K562 (cell line): ENCODE measurements at regions not wholly inside any gene's neighbourhood (a gene's known extent, or its start where the extent isn't known, plus 50 kb on each side); places are given as distances from the start of the nearest gene placed in this dataset.

Experiments used
- ATAC-seq: fragments of 200-7000 bp; cut with Tn5 transposase; 3 replicates; pipeline ENCODE4 v1.9.1; 2020; ENCODE audit warnings: moderate library complexity
- BruUV-seq: library from RNA; stranded (reverse); fragments of 400-500 nt; replicated peaks from 2 replicates; lab custom pipeline; 2021; lab: Mats Ljungman, UMichigan
- CTCF ChIA-PET: fragments of 300-600 bp; formaldehyde crosslinking; extraction: SDS; loops from one replicate; lab custom pipeline; 2021; ENCODE audit warnings: low intra/inter-chr PET ratio; lab: Yijun Ruan, JAX
- POLR2A ChIA-PET: fragments of 300-600, 350-650 bp; sonication (Branson Sonifier 250); formaldehyde crosslinking; extraction: SDS; loops from one replicate; lab custom pipeline; 2021; ENCODE audit warnings: antibody characterized with exemption, inconsistent platforms; lab: Yijun Ruan, JAX
- DNase-seq, 4 experiments: peaks; one replicate each; pipeline versions ENCODE4 v3.0.0 to v3.0.0-alpha.2; 2011 to 2018; ENCODE audit warnings: low spot score in 3 of 4, mixed read lengths in 3 of 4; ENCODE audit errors: extremely low read depth in 1 of 4
- FAIRE-seq: peaks from 2 replicates; lab custom pipeline; 2011; peaks lifted over from hg19 to GRCh38; lab: Jason Lieb, UNC
- H2AFZ ChIP-seq: 2 replicates; pipeline ENCODE4 v1.6.0; 2011; ENCODE audit warnings: low read depth, low read length, control low read depth, inconsistent platforms
- H3K27ac ChIP-seq: fragments of 200-600 bp; 3 replicates; pipeline ENCODE4 v1.8.0; 2011; ENCODE audit warnings: low read depth, mild to moderate bottlenecking, control low read depth, inconsistent platforms, low read length, moderate library complexity, mixed read lengths; ENCODE audit errors: extremely low read depth
- H3K27me3 ChIP-seq, 2 experiments: fragments of 300-600 bp in 1 of 2; 2 replicates in 1 of 2; 3 replicates in 1 of 2; pipeline versions ENCODE4 v1.6.0 to v1.8.0; 2011; ENCODE audit warnings: inconsistent platforms in 2 of 2, low read length in 2 of 2, mild to moderate bottlenecking in 1 of 2, mixed read lengths in 1 of 2, moderate library complexity in 1 of 2; ENCODE audit not compliant: control insufficient read depth in 2 of 2, insufficient read depth in 2 of 2
- H3K36me3 ChIP-seq: fragments of 300-600 bp; 3 replicates; pipeline ENCODE4 v1.8.0; 2011; ENCODE audit warnings: mild to moderate bottlenecking, low read length, inconsistent platforms; ENCODE audit not compliant: control insufficient read depth, insufficient read depth
- H3K4me1 ChIP-seq, 2 experiments: fragments of 200-600 bp in 1 of 2; replicated peaks in 1 of 2; 2 replicates in 1 of 2; 3 replicates in 1 of 2; pipeline versions ENCODE4 v1.5.1 to v1.8.0; 2011; ENCODE audit warnings: inconsistent platforms in 2 of 2, low read length in 2 of 2, mild to moderate bottlenecking in 1 of 2, mixed read lengths in 1 of 2, moderate library complexity in 1 of 2; ENCODE audit not compliant: control insufficient read depth in 2 of 2, insufficient read depth in 2 of 2
- H3K4me2 ChIP-seq: 2 replicates; pipeline ENCODE4 v1.6.1; 2011; ENCODE audit warnings: low read length, control low read depth, inconsistent platforms, mixed read lengths; ENCODE audit not compliant: insufficient read depth
- H3K4me3 ChIP-seq: fragments of 200-600 bp; sonication (generic), shearing (Covaris generic); 2 replicates; pipeline ENCODE4 v1.5.1; 2016; ENCODE audit warnings: control low read depth, inconsistent platforms
- H3K79me2 ChIP-seq: fragments of 200-600 bp; 3 replicates; pipeline ENCODE4 v1.8.0; 2011; ENCODE audit warnings: low read length, inconsistent platforms; ENCODE audit not compliant: control insufficient read depth, insufficient read depth
- H3K9ac ChIP-seq, 2 experiments: 2 replicates each; pipeline versions ENCODE4 v1.6.0 to v1.6.1; 2011; ENCODE audit warnings: low read depth in 2 of 2, low read length in 2 of 2, control low read depth in 1 of 2, inconsistent platforms in 1 of 2, mild to moderate bottlenecking in 1 of 2, mixed read lengths in 1 of 2; ENCODE audit not compliant: insufficient read depth in 1 of 2
- H3K9me1 ChIP-seq: one replicate; pipeline ENCODE4 v1.6.0; 2011; ENCODE audit warnings: inconsistent platforms, mild to moderate bottlenecking, low read length, moderate library complexity; ENCODE audit not compliant: control insufficient read depth, insufficient read depth
- H3K9me3 ChIP-seq: replicated peaks from 2 replicates; pipeline ENCODE4 v1.5.1; 2011; ENCODE audit warnings: low read depth, low read length, inconsistent platforms; ENCODE audit not compliant: control insufficient read depth, insufficient read depth
- H4K20me1 ChIP-seq: replicated peaks from 2 replicates; pipeline ENCODE4 v1.6.1; 2011; ENCODE audit warnings: low read length, inconsistent platforms, mixed read lengths; ENCODE audit not compliant: control insufficient read depth, insufficient read depth
- E4F1 ChIP-seq: fragments of 250-450 bp; sonication (Bioruptor Pico); IDR thresholded peaks from 2 replicates; pipeline ENCODE4 v1.5.0; 2021; ENCODE audit warnings: mild to moderate bottlenecking, borderline replicate concordance
- FOXP1 ChIP-seq: sonication (generic); formaldehyde crosslinking; IDR thresholded peaks from 2 replicates; pipeline ENCODE4 v1.8.0; 2022; ENCODE audit warnings: mild to moderate bottlenecking, missing genetic modification reagents
- KAT2B ChIP-seq: IDR thresholded peaks from one replicate; pipeline ENCODE4 v1.6.1; 2012; ENCODE audit warnings: low read depth, mild to moderate bottlenecking, control low read depth, inconsistent platforms, low read length, moderate library complexity
- LCOR ChIP-seq: sonication (generic); formaldehyde crosslinking; IDR thresholded peaks from 2 replicates; pipeline ENCODE4 v1.8.0; 2022; ENCODE audit warnings: mild to moderate bottlenecking, missing genetic modification reagents
- PREB ChIP-seq: sonication (generic); formaldehyde crosslinking; IDR thresholded peaks from 2 replicates; pipeline ENCODE4 v1.8.1; 2023; ENCODE audit warnings: mild to moderate bottlenecking, missing genetic modification reagents
- RHOXF2B ChIP-seq: fragments of 250-450 bp; sonication (Bioruptor Pico); conservative IDR thresholded peaks from 2 replicates; pipeline ENCODE4 v1.5.1; 2021
- SMARCA4 ChIP-seq: fragments of 450-650 bp; IDR thresholded peaks from 2 replicates; pipeline ENCODE4 v1.6.1; 2016
- ZKSCAN3 ChIP-seq: fragments of 250-450 bp; sonication (Bioruptor Pico); IDR thresholded peaks from 2 replicates; pipeline ENCODE4 v1.4.0; 2020
- ZNF165 ChIP-seq: fragments of 250-450 bp; sonication (Bioruptor Pico); IDR thresholded peaks from 2 replicates; pipeline ENCODE4 v1.4.0; 2020; ENCODE audit warnings: borderline replicate concordance
- WGBS: fragments of 100-300 bp; shearing (Covaris generic); methylation state at CpG from one replicate; pipeline ENCODE4 v1.1.6; 2016; ENCODE audit warnings: low coverage, mixed read lengths; ENCODE audit not compliant: insufficient coverage; ENCODE audit errors: missing lambda C conversion rate; 5-methylcytosine and 5-hydroxymethylcytosine counted together
- in situ Hi-C: fragments of 300-500 bp; cut with MboI; formaldehyde crosslinking; loops from 4 replicates; pipeline ENCODE4 v1.15.0; 2018; ENCODE audit warnings: inconsistent platforms, mixed read lengths
- intact Hi-C: fragments of 100-400 bp; cut with micrococcal nuclease; formaldehyde crosslinking; loops from 2 replicates; pipeline ENCODE4 v1.14.2; 2022

GRCh38 chr14:61627612-61628011 is 67.7 kb upstream of the HIF1A start:
- Histone ChIP-seq H3K4me2 (no peak overlapping the region), H3K4me3 (no peak overlapping the region), H3K9ac (no peak overlapping the region), H3K9me1 (no peaks in the 10 kb centered on the region), H3K9me3 (no peaks in the 10 kb centered on the region), H3K27ac (no peak overlapping the region), H3K4me1 (no peaks in the 10 kb centered on the region), H4K20me1 (no peaks in the 10 kb centered on the region), H3K27me3 (no peaks in the 10 kb centered on the region; a peak in 1 of 5 replicates), H3K36me3 (no peaks in the 10 kb centered on the region), H3K79me2 (no peaks in the 10 kb centered on the region), H2AFZ (no peak overlapping the region)
- CTCF ChIA-PET = no interaction called here
- in situ Hi-C loops = no loop called here
- TF ChIP-seq RHOXF2B (CRISPR knock-in tag) (no peak), E4F1 (CRISPR knock-in tag) (no peak), LCOR (CRISPR knock-in tag) (no peak), SMARCA4 (no peak), FOXP1 (CRISPR knock-in tag) (no peak), PREB (CRISPR knock-in tag) (no peak), KAT2B (no peak), ZNF165 (CRISPR knock-in tag) (no peak), ZKSCAN3 (CRISPR knock-in tag) (no peak)
- 13% methylated on average over 2 of the region's 2 CpGs for WGBS
- intact Hi-C loops = no loop called here
- no TSS peak for BruUV-seq
- DNase-seq = no peak
- ATAC-seq = no peak
- no peak for FAIRE-seq
- POLR2A ChIA-PET = no interaction called here
